Natural killer cell (primary cell): ENCODE measurements at regions not wholly inside any gene's neighbourhood (a gene's known extent, or its start where the extent isn't known, plus 50 kb on each side); places are given as distances from the start of the nearest gene placed in this dataset.

Experiments
- ATAC-seq, 3 donors: fragments of 150-1000 bp in 2 of 3; fragments of 200-7000 bp in 1 of 3; cut with Tn5 transposase; 1 replicate in 1 of 3; 2 replicates in 2 of 3; pipeline ENCODE4 v1.10.0; 2021; ENCODE audit warnings: mild to moderate bottlenecking in 2 of 3, moderate library complexity in 2 of 3
- DNase-seq, 2 donors: peaks; one replicate each; pipeline versions ENCODE4 v3.0.0 to v3.0.0-alpha.2; 2013 to 2021; ENCODE audit warnings: mixed read lengths in 1 of 2
- H3K27ac ChIP-seq: one replicate; pipeline ENCODE4 v1.5.1; 2013; ENCODE audit warnings: mild to moderate bottlenecking, low read length
- H3K27me3 ChIP-seq: one replicate; pipeline ENCODE4 v1.6.1; 2013; ENCODE audit warnings: low read length; ENCODE audit not compliant: control insufficient read depth, insufficient read depth
- H3K36me3 ChIP-seq: one replicate; pipeline ENCODE4 v1.6.1; 2013; ENCODE audit warnings: low read length; ENCODE audit not compliant: control insufficient read depth, insufficient read depth
- H3K4me1 ChIP-seq: one replicate; pipeline ENCODE4 v1.6.1; 2013; ENCODE audit warnings: low read length; ENCODE audit not compliant: control insufficient read depth, insufficient read depth
- H3K4me3 ChIP-seq: one replicate; pipeline ENCODE4 v1.5.1; 2013; ENCODE audit warnings: low read length
- H3K9me3 ChIP-seq: one replicate; pipeline ENCODE4 v1.6.1; 2013; ENCODE audit warnings: low read length; ENCODE audit not compliant: control insufficient read depth, insufficient read depth
- H3K27ac Mint-ChIP-seq, 2 donors: one replicate each; pipeline ENCODE4 v1.8.0; 2022; ENCODE audit warnings: mild to moderate bottlenecking in 2 of 2, mixed read lengths in 2 of 2, moderate library complexity in 1 of 2
- H3K27me3 Mint-ChIP-seq, 2 donors: one replicate each; pipeline ENCODE4 v1.8.0; 2022; ENCODE audit warnings: low read depth in 2 of 2, mixed read lengths in 2 of 2
- H3K36me3 Mint-ChIP-seq: one replicate; pipeline ENCODE4 v1.8.0; 2022; ENCODE audit warnings: mixed read lengths
- H3K4me1 Mint-ChIP-seq, 2 donors: one replicate each; pipeline ENCODE4 v1.8.0; 2022; ENCODE audit warnings: mixed read lengths in 2 of 2
- H3K4me3 Mint-ChIP-seq: one replicate; pipeline ENCODE4 v1.8.0; 2022; ENCODE audit warnings: mild to moderate bottlenecking, moderate library complexity, mixed read lengths
- H3K9me3 Mint-ChIP-seq, 2 donors: one replicate each; pipeline ENCODE4 v1.8.0; 2022; ENCODE audit warnings: mixed read lengths in 2 of 2
- CTCF ChIP-seq: fragments of 200-600 bp; IDR thresholded peaks from one replicate; pipeline ENCODE4 v1.8.0; 2022; ENCODE audit warnings: antibody characterized with exemption
- WGBS: methylation state at CpG from one replicate; pipeline ENCODE4 v1.1.7; 2013; ENCODE audit warnings: missing lambda C conversion rate; ENCODE audit not compliant: insufficient coverage; 5-methylcytosine and 5-hydroxymethylcytosine counted together
- intact Hi-C: fragments of 100-400 bp; cut with micrococcal nuclease; formaldehyde crosslinking; loops from one replicate; pipeline ENCODE4 v1.14.2; 2022

- intact Hi-C loops: no loop called here
- Histone ChIP-seq H3K4me1 (no peaks in the 10 kb centered on the region), H3K9me3 (no peaks in the 10 kb centered on the region), H3K36me3 (no peaks in the 10 kb centered on the region), H3K27me3 (no peaks in the 10 kb centered on the region), H3K27ac (no peak overlapping the region), H3K4me3 (no peak overlapping the region)
- no peaks in the 10 kb centered on the region for H3K9me3 Mint-ChIP-seq
- H3K27ac Mint-ChIP-seq: no peak overlapping the region
- no peaks in the 10 kb centered on the region for H3K36me3 Mint-ChIP-seq
- ATAC-seq (no peak), DNase-seq (no peak)
- H3K27me3 Mint-ChIP-seq: peaks cover under 1 to 4% of the 10 kb centered on the region in 2 donors
- no peak for TF ChIP-seq CTCF
- WGBS: 89% methylated on average over 8 of the region's 8 CpGs
- no peak overlapping the region for H3K4me3 Mint-ChIP-seq
- H3K4me1 Mint-ChIP-seq: no peaks in the 10 kb centered on the region
Measured at GRCh38 chr10:129339191-129339590, 127.8 kb upstream of the MGMT start.

- Mint-ChIP-seq H3K27me3 (no peaks in the 10 kb centered on the region), H3K36me3 (no peaks in the 10 kb centered on the region), H3K27ac (no peak overlapping the region), H3K9me3 (no peaks in the 10 kb centered on the region), H3K4me3 (no peak overlapping the region), H3K4me1 (no peaks in the 10 kb centered on the region)
- no peaks in the 10 kb centered on the region for H3K9me3 ChIP-seq
- WGBS: 94% methylated on average over 4 of the region's 4 CpGs
- no peaks in the 10 kb centered on the region for H3K27me3 ChIP-seq
- no peaks in the 10 kb centered on the region for H3K4me1 ChIP-seq
- H3K36me3 ChIP-seq: no peaks in the 10 kb centered on the region
- no peak overlapping the region for H3K4me3 ChIP-seq
- H3K27ac ChIP-seq: no peak overlapping the region
- no peak for TF ChIP-seq CTCF
- intact Hi-C loops: no loop called here
- ATAC-seq (no peak), DNase-seq (no peak)
Measured at GRCh38 chr10:129339841-129340240, 127.2 kb upstream of the MGMT start.

- Histone ChIP-seq H3K36me3 (no peaks in the 10 kb centered on the region), H3K4me3 (no peak overlapping the region), H3K27ac (no peak overlapping the region), H3K4me1 (no peaks in the 10 kb centered on the region), H3K9me3 (no peaks in the 10 kb centered on the region), H3K27me3 (no peaks in the 10 kb centered on the region)
- Mint-ChIP-seq H3K36me3 (no peaks in the 10 kb centered on the region), H3K9me3 (no peaks in the 10 kb centered on the region), H3K27me3 (no peaks in the 10 kb centered on the region), H3K27ac (no peak overlapping the region), H3K4me3 (no peak overlapping the region), H3K4me1 (no peaks in the 10 kb centered on the region)
- intact Hi-C loops: no loop called here
- no peak for ATAC-seq
- DNase-seq: no peak
- no peak for TF ChIP-seq CTCF
- 89% methylated on average over 4 of the region's 5 CpGs for WGBS
Measured at GRCh38 chr10:129341087-129341486, 126.0 kb upstream of the MGMT start.

- no peaks in the 10 kb centered on the region for H3K4me1 Mint-ChIP-seq
- Histone ChIP-seq H3K9me3 (no peaks in the 10 kb centered on the region), H3K4me3 (no peak overlapping the region), H3K27me3 (no peaks in the 10 kb centered on the region), H3K36me3 (no peaks in the 10 kb centered on the region), H3K27ac (no peak overlapping the region), H3K4me1 (no peaks in the 10 kb centered on the region)
- DNase-seq (no peak), ATAC-seq (no peak)
- no peak overlapping the region for H3K27ac Mint-ChIP-seq
- no peak overlapping the region for H3K4me3 Mint-ChIP-seq
- no peaks in the 10 kb centered on the region for H3K9me3 Mint-ChIP-seq
- 84% methylated on average over 2 of the region's 2 CpGs for WGBS
- TF ChIP-seq CTCF: no peak
- H3K27me3 Mint-ChIP-seq: no peaks in the 10 kb centered on the region
- intact Hi-C loops: no loop called here
- H3K36me3 Mint-ChIP-seq: no peaks in the 10 kb centered on the region
Measured at GRCh38 chr10:129342385-129342784, 124.7 kb upstream of the MGMT start.
